ENCODE measurements at regions not wholly inside any gene's neighbourhood (a gene's known extent, or its start where the extent isn't known, plus 50 kb on each side); places are given as distances from the start of the nearest gene placed in this dataset.
A peak's percentile ranks its signal among the peaks of the same experiment; 100 is the strongest.
"Not testable (repeated sequence)": the region's sequence is repeated elsewhere in the genome, so short reads cannot be mapped to it uniquely, and the experiment has no call there.

GRCh38 chrX:131831185-131831520, 191.9 kb upstream of the STK26 start:
- no peak for DNase-seq

GRCh38 chrX:131836161-131836560, 186.9 kb upstream of the STK26 start:
- no peak for DNase-seq

GRCh38 chrX:131837325-131837724, 185.8 kb upstream of the STK26 start:
- no peak for DNase-seq

GRCh38 chrX:131840799-131841495, 182.2 kb upstream of the STK26 start:
- no peak for DNase-seq

GRCh38 chrX:131841496-131842437, 181.3 kb upstream of the STK26 start:
- peak; percentile 54 for DNase-seq

GRCh38 chrX:131843987-131844386, 179.1 kb upstream of the STK26 start:
- no peak for DNase-seq

- no peak for DNase-seq
Observed at GRCh38 chrX:131845201-131845600, 177.9 kb upstream of the STK26 start.

- DNase-seq: no peak
Observed at GRCh38 chrX:131845771-131846170, 177.3 kb upstream of the STK26 start.

- DNase-seq: not testable (repeated sequence)
Observed at GRCh38 chrX:131850964-131851363, 172.1 kb upstream of the STK26 start.

GRCh38 chrX:131853440-131853839, 169.7 kb upstream of the STK26 start:
- no peak for DNase-seq

GRCh38 chrX:131854581-131854980, 168.5 kb upstream of the STK26 start:
- DNase-seq: no peak

- peak; percentile 31 for DNase-seq
Observed at GRCh38 chrX:131861088-131861787, 161.9 kb upstream of the STK26 start.

GRCh38 chrX:131862321-131862720, 160.8 kb upstream of the STK26 start:
- DNase-seq: no peak

GRCh38 chrX:131869182-131869581, 153.9 kb upstream of the STK26 start:
- DNase-seq: peak; percentile 3

- DNase-seq: no peak
Observed at GRCh38 chrX:131874300-131874699, 148.8 kb upstream of the STK26 start.

GRCh38 chrX:131875827-131876226, 147.3 kb upstream of the STK26 start:
- not testable (repeated sequence) for DNase-seq

- DNase-seq: no peak
Observed at GRCh38 chrX:131881194-131881593, 141.9 kb upstream of the STK26 start.

GRCh38 chrX:131885042-131885441, 138.1 kb upstream of the STK26 start:
- not testable (repeated sequence) for DNase-seq

GRCh38 chrX:131893857-131894256, 129.2 kb upstream of the STK26 start:
- DNase-seq: not testable (repeated sequence)

- DNase-seq: no peak
Observed at GRCh38 chrX:131894995-131895394, 128.1 kb upstream of the STK26 start.

- no peak for DNase-seq
Observed at GRCh38 chrX:131895807-131896206, 127.3 kb upstream of the STK26 start.

- no peak for DNase-seq
Observed at GRCh38 chrX:131901546-131901945, 121.6 kb upstream of the STK26 start.

- DNase-seq: no peak
Observed at GRCh38 chrX:131907488-131908314, 115.4 kb upstream of the STK26 start.

All from suppressor macrophage treated with lipopolysaccharide for 4 hours (primary cell).